NCI-H2029 (cell line): ENCODE measurements at regions not wholly inside any gene's neighbourhood (a gene's known extent, or its start where the extent isn't known, plus 50 kb on each side); places are given as distances from the start of the nearest gene placed in this dataset.

Experiments
- DNase-seq: peaks from one replicate; lab custom pipeline; 2025; lab: John Stamatoyannopoulos, UW

DNA sequence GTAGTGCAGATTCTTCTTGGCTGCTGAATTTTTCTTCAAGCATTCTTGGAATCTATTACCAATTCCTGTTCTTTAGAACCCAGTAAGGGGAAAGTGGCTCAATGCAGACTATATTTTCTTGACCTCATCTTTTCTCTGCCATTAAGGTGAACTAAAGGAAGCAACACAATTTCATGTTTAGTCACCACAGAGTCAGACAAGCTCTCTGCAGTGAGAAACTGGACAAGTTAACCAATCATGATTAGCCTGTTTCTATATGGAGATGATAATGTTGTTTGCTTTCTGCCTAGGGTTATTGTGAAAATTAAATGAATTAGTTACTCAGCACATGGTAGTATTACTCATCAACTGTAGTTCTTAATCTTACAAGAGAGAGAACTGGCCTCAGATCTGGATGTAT is 1075.1 kb downstream of the AGBL1 start:
- no peak for DNase-seq

- no peak for DNase-seq
These were observed 1071.6 kb downstream of the AGBL1 start for GRCh38 chr15:87151202-87151748.

DNA sequence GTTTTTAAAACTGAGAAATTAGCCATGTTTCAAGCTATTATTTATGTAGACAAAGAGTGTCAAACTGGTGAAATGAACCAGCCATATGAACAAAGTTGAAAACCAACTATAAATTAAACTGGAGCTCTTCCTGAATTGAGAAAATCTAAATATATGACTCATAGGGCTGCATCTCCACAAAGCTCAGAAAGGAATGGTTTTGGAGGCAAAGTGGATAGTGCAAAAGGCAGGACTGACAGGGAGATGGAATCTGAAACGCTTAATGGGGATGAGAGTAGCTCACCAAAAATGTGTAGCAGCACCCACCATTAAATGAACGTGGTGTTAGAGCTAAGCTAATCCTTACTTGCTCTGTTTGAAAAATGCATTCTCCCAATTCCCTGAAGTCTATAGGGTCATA is 1066.0 kb downstream of the AGBL1 start:
- DNase-seq, result no peak

DNA sequence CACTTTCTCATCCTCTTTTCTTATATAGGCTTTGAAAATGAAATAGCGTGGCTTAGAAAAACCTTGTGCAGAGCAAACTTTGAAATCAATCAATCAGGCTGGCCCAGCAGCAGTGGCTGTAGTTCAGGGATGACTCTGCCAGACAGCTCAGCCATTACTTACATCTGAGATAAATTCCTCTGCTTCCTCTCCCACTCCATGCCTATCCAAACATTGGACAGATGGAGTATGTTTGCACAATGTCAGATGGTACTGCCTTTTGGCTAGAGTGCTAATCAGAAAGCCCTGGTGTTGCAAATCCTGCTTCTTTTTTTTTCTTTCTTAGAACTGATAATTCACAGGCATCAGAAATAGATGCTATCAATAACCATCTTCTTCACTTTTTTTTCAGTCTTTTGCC is 1065.1 kb downstream of the AGBL1 start:
- peak; percentile 40 for DNase-seq

- no peak for DNase-seq
These were observed 1062.4 kb downstream of the AGBL1 start for GRCh38 chr15:87142096-87142495.

DNA sequence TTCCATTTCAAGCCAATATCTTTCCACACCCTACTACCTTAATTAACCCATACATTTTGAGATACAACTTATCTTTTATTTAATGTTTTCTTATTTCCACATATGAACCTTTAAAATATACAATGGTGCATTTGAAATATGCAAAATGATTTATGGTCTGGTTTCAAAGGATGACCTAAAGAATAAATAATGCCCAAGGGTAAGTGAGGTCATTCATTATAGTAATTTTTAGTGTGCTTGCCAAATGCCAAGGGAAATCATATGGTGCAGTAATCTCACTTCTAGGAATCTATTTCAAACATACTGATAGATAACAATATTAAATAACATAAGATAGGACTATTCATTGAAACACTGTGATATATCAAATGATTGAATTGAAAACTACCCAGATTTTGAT is 1055.4 kb downstream of the AGBL1 start:
- DNase-seq, result no peak

GRCh38 chr15:87133704-87134103 is 1054.0 kb downstream of the AGBL1 start:
- DNase-seq, result no peak

DNA sequence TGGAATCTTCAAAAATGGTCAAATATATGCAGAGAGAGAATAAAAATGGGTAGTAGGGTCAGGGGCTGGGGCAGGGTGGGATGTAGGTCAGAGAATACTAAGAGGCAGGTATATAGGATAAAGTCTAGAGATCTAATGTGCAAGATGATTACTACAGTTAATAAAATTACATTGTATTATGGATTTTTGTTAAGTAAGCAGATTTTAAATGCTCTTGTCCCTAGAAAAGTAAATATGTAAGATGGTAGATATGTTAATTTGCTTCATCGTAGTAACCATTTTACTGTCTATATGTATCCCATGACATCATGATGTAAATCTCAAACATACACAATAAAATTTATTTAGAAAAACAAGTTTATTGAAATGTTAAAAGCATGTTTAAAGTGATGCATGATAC is 1051.4 kb downstream of the AGBL1 start:
- DNase-seq, result no peak

DNA sequence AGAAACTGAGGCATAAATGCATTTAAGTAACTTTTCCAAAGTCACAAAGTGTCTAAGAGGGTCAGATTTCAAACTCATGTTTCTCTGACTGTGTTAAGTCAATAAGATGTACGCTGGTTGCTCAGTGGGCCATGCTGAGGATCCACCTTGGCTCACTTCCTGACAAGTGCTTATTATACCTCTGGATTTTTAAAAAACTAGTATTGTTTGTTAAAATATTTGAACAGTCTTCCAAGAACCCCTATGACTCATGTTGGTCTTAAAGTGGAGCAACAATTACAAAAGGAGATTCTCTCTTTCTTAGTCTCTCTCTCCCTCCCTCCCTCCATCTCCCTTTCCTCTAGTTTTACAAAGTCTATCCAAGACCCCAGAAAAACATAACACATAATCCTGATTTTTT is 1050.2 kb downstream of the AGBL1 start:
- no peak for DNase-seq

DNA sequence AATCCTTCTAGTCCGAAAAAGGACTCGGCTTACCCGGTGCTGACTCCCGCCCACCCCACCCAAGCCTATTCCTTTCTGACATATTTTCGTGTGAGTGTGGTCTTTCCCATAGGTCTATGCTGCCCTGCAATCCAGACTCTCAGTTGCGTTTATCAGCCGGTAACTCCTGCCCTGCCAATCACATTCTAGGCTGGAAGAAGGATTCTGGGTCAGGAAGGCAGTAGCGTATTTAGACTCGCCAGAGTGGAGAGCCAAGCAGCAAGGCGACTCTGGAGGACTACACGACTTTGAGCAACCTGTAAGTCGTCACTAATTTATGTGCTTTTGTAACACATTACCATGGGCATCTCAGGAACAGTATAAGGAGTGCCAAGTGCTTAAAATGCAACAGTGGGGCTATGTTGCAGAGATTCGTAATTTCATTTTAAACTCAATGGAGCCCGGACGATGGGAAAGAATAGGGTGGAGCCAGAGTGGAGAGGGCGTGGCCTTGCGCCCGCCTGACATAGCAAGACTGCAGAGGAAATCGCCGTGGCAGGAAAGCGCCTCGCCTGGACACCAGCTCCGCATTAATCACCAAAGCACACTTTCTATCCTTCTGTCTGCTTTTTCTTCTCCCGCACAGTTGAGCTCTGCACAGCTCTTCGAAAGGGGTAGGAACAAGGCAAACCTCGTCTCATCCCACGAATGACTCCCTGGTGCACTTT is 1044.2 kb downstream of the AGBL1 start:
- no peak for DNase-seq

GRCh38 chr15:87121336-87121735 is 1041.7 kb downstream of the AGBL1 start:
- no peak for DNase-seq

DNA sequence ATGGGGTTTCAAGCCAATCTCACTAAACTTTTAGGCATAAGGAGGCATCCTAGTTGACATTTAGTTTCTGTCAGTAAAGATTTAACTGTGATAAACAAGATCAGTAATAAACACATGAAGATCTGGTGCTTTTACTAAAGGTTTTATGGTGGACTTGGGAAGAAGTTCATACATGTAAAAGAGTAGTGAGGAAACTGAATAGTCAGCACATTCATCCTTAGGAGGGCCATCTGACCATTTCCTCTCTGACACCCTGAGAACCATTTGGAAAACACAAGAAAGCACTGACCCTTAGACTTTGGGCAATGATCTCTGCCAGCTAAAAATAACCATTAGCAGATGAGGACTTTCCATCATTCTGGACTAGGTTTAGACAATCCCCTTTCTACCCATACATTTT is 1040.9 kb downstream of the AGBL1 start:
- no peak for DNase-seq

DNA sequence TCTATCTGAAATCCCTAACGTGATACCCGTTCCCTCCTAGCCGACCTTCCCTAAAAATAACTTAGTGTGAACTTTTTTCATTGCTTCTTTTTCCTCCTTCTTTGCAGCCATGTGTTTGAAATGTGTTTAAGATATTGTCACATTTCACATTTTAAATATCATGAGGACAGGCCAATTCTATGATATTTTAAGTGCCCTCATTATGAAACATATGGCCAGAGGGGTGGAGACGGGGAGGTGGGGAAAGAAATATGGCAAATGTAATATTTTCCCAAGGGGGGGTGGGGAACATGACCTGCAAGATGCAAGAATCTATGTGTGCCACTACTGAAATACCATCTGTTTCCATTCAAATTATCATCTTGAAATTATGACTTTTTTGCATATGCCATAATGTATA is 1039.2 kb downstream of the AGBL1 start:
- no peak for DNase-seq

- DNase-seq, result no peak
These were observed 1038.8 kb downstream of the AGBL1 start for GRCh38 chr15:87118435-87118834.

DNA sequence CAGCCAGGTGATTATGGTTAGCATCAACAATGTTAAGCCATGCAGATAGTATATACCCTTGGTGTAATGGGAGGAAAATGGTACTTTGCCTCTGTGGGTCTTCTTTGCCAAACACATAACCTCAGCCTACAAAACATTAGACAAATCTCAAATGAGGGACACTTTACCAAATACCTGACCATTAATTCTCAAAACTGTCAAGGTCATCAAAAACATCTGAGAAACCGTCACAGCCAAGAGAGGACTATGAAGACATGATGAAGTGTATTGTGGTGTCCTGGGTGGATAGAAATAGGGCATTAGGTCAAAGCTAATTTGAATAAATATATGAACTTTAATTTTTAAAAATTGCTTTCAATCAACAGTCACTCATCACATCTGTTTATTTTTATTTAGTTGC is 1036.1 kb downstream of the AGBL1 start:
- DNase-seq, result no peak

DNA sequence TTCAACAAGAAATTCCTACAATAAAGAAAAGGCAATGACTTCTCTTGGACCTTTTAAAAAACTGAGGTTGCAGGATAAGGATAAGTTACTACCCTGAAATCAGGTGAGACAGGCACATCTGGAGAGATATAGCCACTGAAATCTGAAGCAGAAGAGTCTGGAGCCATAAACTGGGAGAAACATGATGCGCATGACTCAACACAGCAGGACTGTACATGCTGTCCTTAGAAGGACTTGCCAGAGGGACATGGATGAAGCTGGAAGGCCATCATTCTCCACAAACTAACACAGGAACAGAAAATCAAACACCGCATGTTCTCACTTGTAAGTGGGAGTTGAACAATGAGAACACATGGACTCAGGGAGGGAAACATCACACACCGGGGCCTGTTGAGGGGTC is 1020.2 kb downstream of the AGBL1 start:
- DNase-seq, result no peak

DNA sequence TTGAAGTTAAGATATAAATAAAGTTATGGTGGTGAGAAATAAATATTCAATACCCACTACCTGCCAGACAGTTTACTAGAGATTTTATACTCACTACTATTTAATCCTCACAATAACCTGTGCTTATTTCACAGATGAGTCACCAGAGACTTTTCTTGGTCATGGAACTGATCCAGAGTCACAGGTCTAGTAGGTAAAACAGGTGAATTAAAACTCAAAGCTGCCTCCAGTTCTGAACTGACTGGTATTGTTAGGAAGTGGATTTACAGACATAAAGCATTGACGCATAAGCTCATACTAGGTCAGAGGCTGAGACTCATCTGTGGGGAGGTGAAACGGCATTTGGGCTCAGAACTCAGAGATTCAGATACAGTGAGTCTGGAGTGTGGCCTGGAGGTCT is 1009.9 kb downstream of the AGBL1 start:
- no peak for DNase-seq

- no peak for DNase-seq
These were observed 1003.5 kb downstream of the AGBL1 start for GRCh38 chr15:87083201-87083600.

- no peak for DNase-seq
These were observed 1002.9 kb downstream of the AGBL1 start for GRCh38 chr15:87082581-87082980.

GRCh38 chr15:87080547-87080946 is 1000.9 kb downstream of the AGBL1 start:
- DNase-seq, result no peak
